Spleen (tissue), 11 donors: ENCODE measurements at regions not wholly inside any gene's neighbourhood (a gene's known extent, or its start where the extent isn't known, plus 50 kb on each side); places are given as distances from the start of the nearest gene placed in this dataset.

Experiments used
- DNase-seq: peaks from one replicate; pipeline ENCODE4 v3.0.0-alpha.2; 2020
- H3K27ac ChIP-seq, 8 donors: fragments of 200-600 bp; sonication (generic) in 7 of 8; 1 replicate in 4 of 8; 2 replicates in 4 of 8; pipeline versions ENCODE4 v1.5.0 to v1.8.0; 2016 to 2021; ENCODE audit warnings: inconsistent platforms in 4 of 8, mild to moderate bottlenecking in 4 of 8, moderate library complexity in 1 of 8
- H3K27me3 ChIP-seq, 7 donors: fragments of 200-600 bp; sonication (generic) in 6 of 7; replicated peaks in 1 of 7; 1 replicate in 4 of 7; 2 replicates in 3 of 7; pipeline versions ENCODE4 v1.5.0 to v1.8.0; 2016 to 2021; ENCODE audit warnings: inconsistent platforms in 3 of 7, mild to moderate bottlenecking in 1 of 7
- H3K36me3 ChIP-seq, 6 donors: fragments of 200-600 bp; sonication (generic) in 5 of 6; 1 replicate in 4 of 6; 2 replicates in 2 of 6; pipeline versions ENCODE4 v1.5.0 to v1.8.0; 2016 to 2021; ENCODE audit warnings: inconsistent platforms in 2 of 6
- H3K4me1 ChIP-seq, 6 donors: fragments of 200-600 bp; sonication (generic) in 5 of 6; 1 replicate in 3 of 6; 2 replicates in 3 of 6; pipeline versions ENCODE4 v1.5.0 to v1.8.0; 2016 to 2021; ENCODE audit warnings: inconsistent platforms in 3 of 6
- H3K4me3 ChIP-seq, 8 donors: fragments of 200-600 bp; sonication (generic) in 7 of 8; 1 replicate in 4 of 8; 2 replicates in 4 of 8; pipeline versions ENCODE4 v1.5.0 to v1.8.0; 2016 to 2021; ENCODE audit warnings: inconsistent platforms in 4 of 8, mild to moderate bottlenecking in 4 of 8, moderate library complexity in 2 of 8
- H3K9me3 ChIP-seq, 8 donors: fragments of 200-600 bp; sonication (generic) in 7 of 8; 1 replicate in 4 of 8; 2 replicates in 4 of 8; pipeline versions ENCODE4 v1.5.0 to v1.8.0; 2016 to 2021; ENCODE audit warnings: inconsistent platforms in 4 of 8
- CTCF ChIP-seq, 11 experiments: fragments of 200-600 bp in 7 of 11; fragments of 450-650 bp in 4 of 11; sonication (generic) in 4 of 11; IDR thresholded peaks in 8 of 11; conservative IDR thresholded peaks in 3 of 11; 1 replicate in 7 of 11; 2 replicates in 4 of 11; pipeline versions ENCODE4 v1.4.0 to v1.8.0; 2016 to 2021; ENCODE audit warnings: antibody characterized with exemption in 11 of 11, inconsistent platforms in 4 of 11, mild to moderate bottlenecking in 1 of 11
- POLR2A ChIP-seq, 3 donors: fragments of 450-650 bp; IDR thresholded peaks; one replicate each; pipeline ENCODE4 v1.5.1; 2017; ENCODE audit warnings: antibody characterized with exemption in 3 of 3, mild to moderate bottlenecking in 1 of 3
- POLR2AphosphoS5 ChIP-seq, 3 donors: sonication (generic); formaldehyde crosslinking; IDR thresholded peaks; one replicate each; pipeline ENCODE4 v1.5.1; 2017; ENCODE audit warnings: antibody characterized with exemption in 3 of 3
- WGBS, 5 donors: extraction: QIAGEN DNeasy Blood & Tissue Kit in 3 of 5; methylation state at CpG; one replicate each; pipeline versions ENCODE4 v1.1.5 to v1.1.7; 2013 to 2018; 5-methylcytosine and 5-hydroxymethylcytosine counted together
- intact Hi-C: fragments of 100-400 bp; cut with DNase I; formaldehyde crosslinking; loops from one replicate; pipeline ENCODE4 v1.15.0; 2023; ENCODE audit warnings: low total_unique reads
- donor health status: healthy with polysubstance abuse.
- donor health status: DM: no; HTN: no; CAD: no; lungs with moderate emphysema.
- donor health status: DM: no; HTN: no; CAD: no.
- donor health status: Bipolar disorder and iron deficiency.
- donor health status: healthy.
- donor health status: DM: no; HTN: no; CAD: no.
- donor health status: DM: yes; HTN: yes; CAD: no.

GRCh38 chr6:122903266-122903915 lies 92.6 kb upstream of the CLVS2 start:
- intact Hi-C loops: no loop called here
- TF ChIP-seq POLR2A (IDR thresholded peaks at IDR 0.05) (no peak), CTCF (IDR thresholded peaks at IDR 0.05 in 8 of 11, conservative IDR thresholded peaks at IDR 0.05 in 3 of 11) (no peak), POLR2AphosphoS5 (IDR thresholded peaks at IDR 0.05) (no peak)

GRCh38 chr6:122904166-122904565 lies 91.9 kb upstream of the CLVS2 start:
- intact Hi-C loops: no loop called here
- TF ChIP-seq POLR2AphosphoS5 (IDR thresholded peaks at IDR 0.05): no peak
- TF ChIP-seq CTCF (IDR thresholded peaks at IDR 0.05 in 8 of 11, conservative IDR thresholded peaks at IDR 0.05 in 3 of 11): no peak
- no peak for TF ChIP-seq POLR2A (IDR thresholded peaks at IDR 0.05)
- WGBS, 5 donors: 54 to 80% (median 64%) methylated on average over 5 of the region's 5 CpGs

More at GRCh38 chr6:122903266-122903915, 92.6 kb upstream of the CLVS2 start:
- Histone ChIP-seq H3K36me3 (no peaks in the 10 kb centered on the region), H3K27me3 (no peaks in the 10 kb centered on the region), H3K4me1 (no peaks in the 10 kb centered on the region), H3K9me3 (no peaks in the 10 kb centered on the region), H3K4me3 (no peak overlapping the region), H3K27ac (no peak overlapping the region)
- no peak for DNase-seq
- 62 to 85% (median 76%) methylated on average over 2 of the region's 2 CpGs for WGBS, 5 donors

GRCh38 chr6:122913558-122913957 lies 82.5 kb upstream of the CLVS2 start:
- no peaks in the 10 kb centered on the region for H3K4me1 ChIP-seq
- 0 to 13% (median 0%) methylated on average over 1 of the region's 1 CpG; no CpG with 5 or more reads in 1 of the 5 donors for WGBS, 5 donors
- no peaks in the 10 kb centered on the region for H3K27me3 ChIP-seq
- intact Hi-C loops: no loop called here
- no peak overlapping the region for H3K27ac ChIP-seq
- DNase-seq: no peak
- H3K4me3 ChIP-seq: no peak overlapping the region
- H3K9me3 ChIP-seq: peaks cover 0 to 46% (median 29%) of the 10 kb centered on the region in 8 donors
- no peak for TF ChIP-seq CTCF (IDR thresholded peaks at IDR 0.05 in 8 of 11, conservative IDR thresholded peaks at IDR 0.05 in 3 of 11)
- TF ChIP-seq POLR2AphosphoS5 (IDR thresholded peaks at IDR 0.05): no peak
- no peak for TF ChIP-seq POLR2A (IDR thresholded peaks at IDR 0.05)
- no peaks in the 10 kb centered on the region for H3K36me3 ChIP-seq

More at GRCh38 chr6:122904166-122904565, 91.9 kb upstream of the CLVS2 start:
- no peak for DNase-seq
- Histone ChIP-seq H3K27ac (no peak overlapping the region), H3K36me3 (no peaks in the 10 kb centered on the region), H3K27me3 (no peaks in the 10 kb centered on the region), H3K9me3 (no peaks in the 10 kb centered on the region), H3K4me3 (no peak overlapping the region), H3K4me1 (no peaks in the 10 kb centered on the region)

- no peaks in the 10 kb centered on the region for H3K36me3 ChIP-seq
- H3K4me1 ChIP-seq: no peaks in the 10 kb centered on the region
- no peaks in the 10 kb centered on the region for H3K27me3 ChIP-seq
- no peak for TF ChIP-seq CTCF (IDR thresholded peaks at IDR 0.05 in 8 of 11, conservative IDR thresholded peaks at IDR 0.05 in 3 of 11)
- TF ChIP-seq POLR2A (IDR thresholded peaks at IDR 0.05): no peak
- TF ChIP-seq POLR2AphosphoS5 (IDR thresholded peaks at IDR 0.05): no peak
- H3K4me3 ChIP-seq: no peak overlapping the region
- no peak overlapping the region for H3K27ac ChIP-seq
- H3K9me3 ChIP-seq: peaks cover 0 to 41% (median 27%) of the 10 kb centered on the region in 8 donors
- DNase-seq: no peak
- intact Hi-C loops: no loop called here
Measured at GRCh38 chr6:122918714-122919113, 77.3 kb upstream of the CLVS2 start.
